ENCODE measurements at regions not wholly inside any gene's neighbourhood (a gene's known extent, or its start where the extent isn't known, plus 50 kb on each side); places are given as distances from the start of the nearest gene placed in this dataset.

DNA sequence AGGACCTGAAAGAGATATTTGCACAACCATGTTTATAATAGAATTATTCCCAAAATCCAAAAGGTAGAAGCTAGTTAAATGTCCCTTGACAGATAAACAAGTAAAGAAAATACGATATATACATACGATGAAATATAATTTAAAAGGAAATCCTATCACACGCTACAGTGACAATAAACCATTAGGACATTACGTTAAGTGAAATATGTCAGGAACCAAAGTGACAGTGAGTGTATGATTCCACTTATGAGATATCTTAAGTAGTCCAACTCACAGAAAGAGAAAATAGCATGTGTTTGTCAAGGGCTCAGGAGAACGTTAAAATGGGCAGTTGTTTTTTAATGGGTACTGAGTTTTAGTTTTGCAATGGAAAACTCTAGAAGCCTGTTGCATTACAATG is 212.7 kb upstream of the PMFBP1 start:
- no peak overlapping the region for H2BK120ac ChIP-seq (replicated peaks; ENCODE audit: low read depth, low read length)
- no peak overlapping the region for H3K14ac ChIP-seq (ENCODE audit: insufficient read length)
- DNase-seq (ENCODE audit: low read depth in 1 of 2, low spot score in 2 of 2) (no peak), FAIRE-seq (no peak)
- no peaks in the 10 kb centered on the region for H3K27me3 ChIP-seq (replicated peaks in 1 of 4; ENCODE audit: control insufficient read depth in 3 of 4, extremely low read depth in 1 of 4, insufficient read depth in 3 of 4, low read length in 3 of 4)
- no peak overlapping the region for H3K4ac ChIP-seq (replicated peaks; ENCODE audit: insufficient read length, low read depth, low read length)
- ChIA-PET POLR2A (ENCODE audit: partially characterized antibody) (no interaction called here), CTCF (ENCODE audit: partially characterized antibody) (no interaction called here)
- H4K20me1 ChIP-seq (replicated peaks in 1 of 2; ENCODE audit: control insufficient read depth in 1 of 2, insufficient read depth in 2 of 2, low read length in 2 of 2) = no peaks in the 10 kb centered on the region
- no peak overlapping the region for H2BK15ac ChIP-seq (ENCODE audit: low read length)
- H3K79me1 ChIP-seq (ENCODE audit: low read depth, low read length) = no peaks in the 10 kb centered on the region
- no peak overlapping the region for H4K91ac ChIP-seq (replicated peaks; ENCODE audit: insufficient read length, low read length)
- no peaks in the 10 kb centered on the region for H3K23me2 ChIP-seq (ENCODE audit: low read depth, low read length)
- H3K4me3 ChIP-seq (ENCODE audit: extremely low read depth in 1 of 4, insufficient read depth in 2 of 4, low read depth in 3 of 4, low read length in 4 of 4) = no peak overlapping the region
- no peak overlapping the region for H4K5ac ChIP-seq (ENCODE audit: insufficient read length, low read depth, low read length)
- no peaks in the 10 kb centered on the region for H3K79me2 ChIP-seq (ENCODE audit: control insufficient read depth in 1 of 2, insufficient read depth in 2 of 2, low read length in 2 of 2)
- no peak overlapping the region for H2BK12ac ChIP-seq (ENCODE audit: low read depth, low read length)
- no peak overlapping the region for H3K23ac ChIP-seq (ENCODE audit: insufficient read length)
- no peak overlapping the region for H4K8ac ChIP-seq (ENCODE audit: extremely low read depth, insufficient read depth, low read length)
- H2AK5ac ChIP-seq (ENCODE audit: low read depth, low read length) = no peak overlapping the region
- H3K56ac ChIP-seq (replicated peaks; ENCODE audit: insufficient read length, low read depth, low read length) = no peak overlapping the region
- no peaks in the 10 kb centered on the region for H3K4me1 ChIP-seq (replicated peaks in 1 of 4; ENCODE audit: control insufficient read depth in 3 of 4, insufficient read depth in 4 of 4, low read length in 3 of 4)
- no peak overlapping the region for H3K18ac ChIP-seq (ENCODE audit: extremely low read depth, low read length)
- no peak overlapping the region for H3K27ac ChIP-seq (ENCODE audit: low read depth, low read length)
- H3K4me2 ChIP-seq (ENCODE audit: insufficient read depth in 1 of 2, low read depth in 2 of 2, low read length in 2 of 2) = no peak overlapping the region
- H2BK20ac ChIP-seq (ENCODE audit: low read length) = no peak overlapping the region
- peaks cover 0 to 3% (median 1%) of the 10 kb centered on the region in 4 experiments; a peak in 3 of 8 replicates for H3K36me3 ChIP-seq (ENCODE audit: control insufficient read depth in 2 of 4, insufficient read depth in 4 of 4, low read length in 3 of 4)
- H3K9ac ChIP-seq (replicated peaks in 1 of 4; ENCODE audit: extremely low read depth in 1 of 4, low read depth in 3 of 4, low read length in 3 of 4) = no peak overlapping the region
- TF ChIP-seq KDM4A (IDR thresholded peaks at IDR 0.05; ENCODE audit: low read depth, low read length, severe bottlenecking) (no peak), SP4 (IDR thresholded peaks at IDR 0.05; ENCODE audit: low read length) (no peak), HDAC6 (IDR thresholded peaks at IDR 0.05; ENCODE audit: low read depth, low read length) (no peak), BRCA1 (IDR thresholded peaks at IDR 0.05; ENCODE audit: low read depth, low read length) (no peak), TBP (IDR thresholded peaks at IDR 0.05; ENCODE audit: low read depth, low read length) (no peak), SP1 (IDR thresholded peaks at IDR 0.05; ENCODE audit: low read depth, low read length) (no peak), RFX5 (IDR thresholded peaks at IDR 0.05; ENCODE audit: borderline replicate concordance, low read depth, low read length) (no peak), POU5F1 (IDR thresholded peaks at IDR 0.05; ENCODE audit: low read depth, low read length) (no peak), FOSL1 (IDR thresholded peaks at IDR 0.05; ENCODE audit: insufficient read depth, low read depth, low read length) (no peak), CHD2 (IDR thresholded peaks at IDR 0.05; ENCODE audit: low read length) (no peak), EZH2 (IDR thresholded peaks at IDR 0.05; ENCODE audit: low read depth, low read length, severe bottlenecking) (no peak), CTBP2 (IDR thresholded peaks at IDR 0.05; ENCODE audit: borderline replicate concordance, insufficient read depth, insufficient read length, low read length) (no peak)
- TF ChIP-seq, protein P1, sequence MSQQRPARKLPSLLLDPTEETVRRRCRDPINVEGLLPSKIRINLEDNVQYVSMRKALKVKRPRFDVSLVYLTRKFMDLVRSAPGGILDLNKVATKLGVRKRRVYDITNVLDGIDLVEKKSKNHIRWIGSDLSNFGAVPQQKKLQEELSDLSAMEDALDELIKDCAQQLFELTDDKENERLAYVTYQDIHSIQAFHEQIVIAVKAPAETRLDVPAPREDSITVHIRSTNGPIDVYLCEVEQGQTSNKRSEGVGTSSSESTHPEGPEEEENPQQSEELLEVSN (IDR thresholded peaks at IDR 0.05) = no peak
- TF ChIP-seq, protein P2, sequence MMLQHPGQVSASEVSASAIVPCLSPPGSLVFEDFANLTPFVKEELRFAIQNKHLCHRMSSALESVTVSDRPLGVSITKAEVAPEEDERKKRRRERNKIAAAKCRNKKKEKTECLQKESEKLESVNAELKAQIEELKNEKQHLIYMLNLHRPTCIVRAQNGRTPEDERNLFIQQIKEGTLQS (IDR thresholded peaks at IDR 0.05; ENCODE audit: insufficient read depth, low read depth, low read length) = no peak
- WGBS, 2 experiments (ENCODE audit: extremely low coverage in 1 of 2, insufficient coverage in 1 of 2, insufficient read length in 1 of 2, insufficient replicate concordance in 2 of 2, low coverage in 1 of 2, low lambda C conversion rate in 2 of 2, missing lambda C conversion rate in 1 of 2) = 95% methylated on average over 5 of the region's 5 CpGs; no CpG with 5 or more reads in 1 of the 2 experiments
- no peak overlapping the region for H2BK5ac ChIP-seq (ENCODE audit: low read depth, low read length)
- no peak overlapping the region for H2AFZ ChIP-seq (ENCODE audit: low read length)
- H3K9me3 ChIP-seq (ENCODE audit: insufficient read depth in 2 of 2, low read depth in 1 of 2, low read length in 1 of 2) = peaks cover 3 to 4% of the 10 kb centered on the region in 2 experiments; a peak in 2 of 4 replicates
